ENCODE measurements at regions not wholly inside any gene's neighbourhood (a gene's known extent, or its start where the extent isn't known, plus 50 kb on each side); places are given as distances from the start of the nearest gene placed in this dataset.

- no peaks in the 10 kb centered on the region for H4K20me1 ChIP-seq (ENCODE audit: low read depth)
- no peak overlapping the region for H3K4me2 ChIP-seq
- no peaks in the 10 kb centered on the region for H3K4me1 ChIP-seq
- H3K4me3 Mint-ChIP-seq, result no peak overlapping the region
- H3K36me3 Mint-ChIP-seq, result no peaks in the 10 kb centered on the region
- H3K4me1 Mint-ChIP-seq, result peaks cover 7% of the 10 kb centered on the region
- no peaks in the 10 kb centered on the region for H3K36me3 ChIP-seq
- no peak for DNase-seq (ENCODE audit: low spot score)
- H3K27me3 ChIP-seq, result no peaks in the 10 kb centered on the region
- no peak overlapping the region for H3K27ac Mint-ChIP-seq
- H3K27me3 Mint-ChIP-seq (ENCODE audit: insufficient read depth, low read depth), result no peaks in the 10 kb centered on the region
- TF ChIP-seq CTCF (IDR thresholded peaks at IDR 0.05) (no peak), EZH2 (IDR thresholded peaks at IDR 0.05) (no peak), EZH2phosphoT487 (IDR thresholded peaks at IDR 0.05) (no peak)
- H3F3A ChIP-seq (ENCODE audit: low read depth), result no peaks in the 10 kb centered on the region
- H2AFZ ChIP-seq (replicated peaks), result no peak overlapping the region
- no peak overlapping the region for H3K27ac ChIP-seq
- H3K4me3 ChIP-seq, result no peak overlapping the region
- H3K9ac ChIP-seq, result no peak overlapping the region
- no peaks in the 10 kb centered on the region for H3K9me3 Mint-ChIP-seq
- H3K9me3 ChIP-seq (ENCODE audit: low read depth), result no peaks in the 10 kb centered on the region
- H3K79me2 ChIP-seq (ENCODE audit: low read depth), result no peaks in the 10 kb centered on the region
Measured at GRCh38 chr12:63013302-63013701, 78.4 kb upstream of the PPM1H start.

GRCh38 chr12:63010698-63011097, 75.7 kb upstream of the PPM1H start:
- Histone ChIP-seq H3K4me2 (no peak overlapping the region), H2AFZ (replicated peaks) (no peak overlapping the region), H4K20me1 (ENCODE audit: low read depth) (no peaks in the 10 kb centered on the region), H3K9ac (no peak overlapping the region), H3K27ac (no peak overlapping the region), H3K27me3 (no peaks in the 10 kb centered on the region), H3F3A (ENCODE audit: low read depth) (no peaks in the 10 kb centered on the region), H3K79me2 (ENCODE audit: low read depth) (no peaks in the 10 kb centered on the region), H3K4me1 (no peaks in the 10 kb centered on the region), H3K9me3 (ENCODE audit: low read depth) (no peaks in the 10 kb centered on the region), H3K36me3 (no peaks in the 10 kb centered on the region), H3K4me3 (no peak overlapping the region)
- TF ChIP-seq EZH2 (IDR thresholded peaks at IDR 0.05) (no peak), CTCF (IDR thresholded peaks at IDR 0.05) (no peak), EZH2phosphoT487 (IDR thresholded peaks at IDR 0.05) (no peak)
- Mint-ChIP-seq H3K4me1 (peaks cover 2% of the 10 kb centered on the region), H3K36me3 (no peaks in the 10 kb centered on the region), H3K27me3 (ENCODE audit: insufficient read depth, low read depth) (no peaks in the 10 kb centered on the region), H3K4me3 (no peak overlapping the region), H3K27ac (no peak overlapping the region), H3K9me3 (no peaks in the 10 kb centered on the region)
- no peak for DNase-seq (ENCODE audit: low spot score)

GRCh38 chr12:63008372-63008771, 73.4 kb upstream of the PPM1H start:
- H3K4me3 ChIP-seq, result no peak overlapping the region
- H3K36me3 Mint-ChIP-seq, result no peaks in the 10 kb centered on the region
- no peak overlapping the region for H3K27ac ChIP-seq
- TF ChIP-seq EZH2phosphoT487 (IDR thresholded peaks at IDR 0.05) (no peak), CTCF (IDR thresholded peaks at IDR 0.05) (no peak), EZH2 (IDR thresholded peaks at IDR 0.05) (no peak)
- no peaks in the 10 kb centered on the region for H3K79me2 ChIP-seq (ENCODE audit: low read depth)
- no peak overlapping the region for H2AFZ ChIP-seq (replicated peaks)
- H3K9ac ChIP-seq, result no peak overlapping the region
- H3K9me3 ChIP-seq (ENCODE audit: low read depth), result no peaks in the 10 kb centered on the region
- peaks cover 4% of the 10 kb centered on the region for H3K27me3 Mint-ChIP-seq (ENCODE audit: insufficient read depth, low read depth)
- H3K4me2 ChIP-seq, result no peak overlapping the region
- peaks cover 2% of the 10 kb centered on the region for H3K4me1 Mint-ChIP-seq
- H3K9me3 Mint-ChIP-seq, result no peaks in the 10 kb centered on the region
- H3K27me3 ChIP-seq, result no peaks in the 10 kb centered on the region
- H3K36me3 ChIP-seq, result no peaks in the 10 kb centered on the region
- H3K27ac Mint-ChIP-seq, result no peak overlapping the region
- H3K4me3 Mint-ChIP-seq, result no peak overlapping the region
- H3F3A ChIP-seq (ENCODE audit: low read depth), result no peaks in the 10 kb centered on the region
- DNase-seq (ENCODE audit: low spot score), result no peak
- no peaks in the 10 kb centered on the region for H4K20me1 ChIP-seq (ENCODE audit: low read depth)
- H3K4me1 ChIP-seq, result no peaks in the 10 kb centered on the region

GRCh38 chr12:63007726-63008125, 72.8 kb upstream of the PPM1H start:
- Histone ChIP-seq H3K27me3 (no peaks in the 10 kb centered on the region), H4K20me1 (ENCODE audit: low read depth) (no peaks in the 10 kb centered on the region), H3F3A (ENCODE audit: low read depth) (no peaks in the 10 kb centered on the region), H3K4me2 (no peak overlapping the region), H3K4me3 (no peak overlapping the region), H3K9me3 (ENCODE audit: low read depth) (no peaks in the 10 kb centered on the region), H3K4me1 (no peaks in the 10 kb centered on the region), H3K27ac (no peak overlapping the region), H3K9ac (no peak overlapping the region), H2AFZ (replicated peaks) (no peak overlapping the region), H3K36me3 (no peaks in the 10 kb centered on the region), H3K79me2 (ENCODE audit: low read depth) (no peaks in the 10 kb centered on the region)
- TF ChIP-seq EZH2phosphoT487 (IDR thresholded peaks at IDR 0.05) (no peak), EZH2 (IDR thresholded peaks at IDR 0.05) (no peak), CTCF (IDR thresholded peaks at IDR 0.05) (no peak)
- peaks cover 2% of the 10 kb centered on the region for H3K4me1 Mint-ChIP-seq
- H3K9me3 Mint-ChIP-seq, result no peaks in the 10 kb centered on the region
- H3K36me3 Mint-ChIP-seq, result no peaks in the 10 kb centered on the region
- DNase-seq (ENCODE audit: low spot score), result no peak
- H3K4me3 Mint-ChIP-seq, result no peak overlapping the region
- no peak overlapping the region for H3K27ac Mint-ChIP-seq
- peaks cover 4% of the 10 kb centered on the region for H3K27me3 Mint-ChIP-seq (ENCODE audit: insufficient read depth, low read depth)
